BJ (cell line): ENCODE measurements at regions not wholly inside any gene's neighbourhood (a gene's known extent, or its start where the extent isn't known, plus 50 kb on each side); places are given as distances from the start of the nearest gene placed in this dataset.

ENCODE experiments used
- CTCF ChIA-PET: fragments of 350-600 bp; formaldehyde crosslinking; extraction: SDS; loops from one replicate; lab custom pipeline; 2021; ENCODE audit warnings: antibody characterized with exemption, inconsistent platforms; lab: Yijun Ruan, JAX
- POLR2A ChIA-PET: fragments of 300-600 bp; sonication (Branson Sonifier 250); formaldehyde crosslinking; extraction: SDS; loops from one replicate; lab custom pipeline; 2021; ENCODE audit warnings: antibody characterized with exemption; lab: Charles Lee
- DNase-seq: peaks from one replicate; pipeline ENCODE4 v3.0.0-alpha.2; 2011; ENCODE audit warnings: low read depth
- H3K27me3 ChIP-seq: 2 replicates; pipeline ENCODE4 v1.6.0; 2011; ENCODE audit warnings: low read length; ENCODE audit not compliant: control insufficient read depth, insufficient read depth
- H3K36me3 ChIP-seq: 2 replicates; pipeline ENCODE4 v1.5.1; 2011; ENCODE audit warnings: low read length; ENCODE audit not compliant: control insufficient read depth, insufficient read depth
- H3K4me3 ChIP-seq: 2 replicates; pipeline ENCODE4 v1.5.1; 2011; ENCODE audit warnings: low read depth, mild to moderate bottlenecking, control low read depth, low read length
- TF ChIP-seq, protein P1 (sequence below): IDR thresholded peaks from 2 replicates; pipeline ENCODE4 v1.5.1; 2011; ENCODE audit warnings: low read depth, mild to moderate bottlenecking, control low read depth, inconsistent platforms, low read length, moderate library complexity; ENCODE audit not compliant: insufficient read depth

DNA sequence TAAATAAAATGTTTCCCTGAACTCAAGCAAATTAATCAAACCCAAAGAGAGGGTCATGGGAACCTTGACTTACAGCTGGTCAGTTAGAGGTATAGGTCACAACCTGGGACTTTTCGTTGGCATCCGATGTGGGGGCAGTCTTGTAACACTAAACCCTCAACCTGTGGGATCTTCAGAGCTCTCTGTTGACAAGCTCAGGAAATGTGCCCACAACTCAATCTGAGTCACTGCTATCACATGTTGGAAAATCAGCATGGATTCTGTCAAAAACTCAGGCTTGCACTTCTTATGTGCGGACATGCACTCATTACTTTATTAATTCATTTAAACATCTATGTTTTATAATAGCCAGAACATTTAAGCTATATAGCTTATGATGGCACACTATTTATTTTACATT lies 424.6 kb upstream of the SORCS1 start:
- H3K4me3 ChIP-seq: no peak overlapping the region
- H3K27me3 ChIP-seq: no peaks in the 10 kb centered on the region
- no peak for DNase-seq
- TF ChIP-seq, protein P1, sequence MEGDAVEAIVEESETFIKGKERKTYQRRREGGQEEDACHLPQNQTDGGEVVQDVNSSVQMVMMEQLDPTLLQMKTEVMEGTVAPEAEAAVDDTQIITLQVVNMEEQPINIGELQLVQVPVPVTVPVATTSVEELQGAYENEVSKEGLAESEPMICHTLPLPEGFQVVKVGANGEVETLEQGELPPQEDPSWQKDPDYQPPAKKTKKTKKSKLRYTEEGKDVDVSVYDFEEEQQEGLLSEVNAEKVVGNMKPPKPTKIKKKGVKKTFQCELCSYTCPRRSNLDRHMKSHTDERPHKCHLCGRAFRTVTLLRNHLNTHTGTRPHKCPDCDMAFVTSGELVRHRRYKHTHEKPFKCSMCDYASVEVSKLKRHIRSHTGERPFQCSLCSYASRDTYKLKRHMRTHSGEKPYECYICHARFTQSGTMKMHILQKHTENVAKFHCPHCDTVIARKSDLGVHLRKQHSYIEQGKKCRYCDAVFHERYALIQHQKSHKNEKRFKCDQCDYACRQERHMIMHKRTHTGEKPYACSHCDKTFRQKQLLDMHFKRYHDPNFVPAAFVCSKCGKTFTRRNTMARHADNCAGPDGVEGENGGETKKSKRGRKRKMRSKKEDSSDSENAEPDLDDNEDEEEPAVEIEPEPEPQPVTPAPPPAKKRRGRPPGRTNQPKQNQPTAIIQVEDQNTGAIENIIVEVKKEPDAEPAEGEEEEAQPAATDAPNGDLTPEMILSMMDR: no peak
- CTCF ChIA-PET: no interaction called here
- POLR2A ChIA-PET: no interaction called here
- no peaks in the 10 kb centered on the region for H3K36me3 ChIP-seq

DNA sequence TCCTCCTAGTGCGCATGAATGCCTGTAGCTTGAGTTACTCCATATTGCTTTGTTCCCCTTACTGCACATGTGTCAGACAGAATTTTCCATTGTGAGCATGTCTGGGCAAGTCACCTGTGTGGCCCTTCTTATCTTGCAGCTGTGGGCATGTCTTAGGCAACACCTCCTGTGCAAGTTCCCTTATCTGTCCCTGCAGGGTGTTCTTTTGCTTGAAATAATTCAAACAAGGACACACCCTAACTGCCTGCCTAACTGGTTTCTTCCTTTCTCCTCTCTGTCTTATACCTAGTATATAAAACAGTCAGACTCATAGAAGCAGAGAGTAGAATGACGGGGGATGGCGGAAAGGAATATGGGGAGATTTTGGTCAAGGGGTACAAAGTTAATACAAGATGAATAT lies 421.1 kb upstream of the SORCS1 start:
- POLR2A ChIA-PET: no interaction called here

DNA sequence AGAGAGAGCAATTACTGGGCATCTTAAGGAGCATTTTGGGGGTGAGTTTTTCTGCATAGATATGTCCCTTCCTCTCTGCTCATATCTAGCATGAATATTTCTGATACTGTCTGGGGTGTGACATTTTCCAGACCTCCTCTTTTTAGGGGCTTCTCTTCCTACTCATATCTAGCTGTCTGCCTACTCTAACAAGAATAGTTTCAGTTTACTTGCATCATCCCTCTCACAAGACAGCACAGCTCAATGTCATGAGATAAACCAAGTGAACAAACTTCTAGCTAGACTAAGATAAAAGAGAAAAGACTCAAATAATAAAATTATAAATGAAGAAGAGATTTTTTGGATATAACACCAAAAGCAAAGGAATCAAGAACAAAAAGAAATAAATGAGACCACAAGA lies 419.5 kb upstream of the SORCS1 start:
- ChIA-PET POLR2A (no interaction called here), CTCF (interaction anchor here (0.6 kb wide), 1 partner anchor 12 kb away, joined by 3 read pairs; no protein-coding TSS in a partner anchor)
- Histone ChIP-seq H3K27me3 (no peaks in the 10 kb centered on the region), H3K36me3 (no peaks in the 10 kb centered on the region), H3K4me3 (no peak overlapping the region)
- TF ChIP-seq, protein P1: no peak
- DNase-seq: no peak

More for the DNA sequence above, 421.1 kb upstream of the SORCS1 start:
- Histone ChIP-seq H3K36me3 (no peaks in the 10 kb centered on the region), H3K27me3 (no peaks in the 10 kb centered on the region), H3K4me3 (no peak overlapping the region)
- CTCF ChIA-PET: no interaction called here
- no peak for DNase-seq
- TF ChIP-seq, protein P1: no peak

DNA sequence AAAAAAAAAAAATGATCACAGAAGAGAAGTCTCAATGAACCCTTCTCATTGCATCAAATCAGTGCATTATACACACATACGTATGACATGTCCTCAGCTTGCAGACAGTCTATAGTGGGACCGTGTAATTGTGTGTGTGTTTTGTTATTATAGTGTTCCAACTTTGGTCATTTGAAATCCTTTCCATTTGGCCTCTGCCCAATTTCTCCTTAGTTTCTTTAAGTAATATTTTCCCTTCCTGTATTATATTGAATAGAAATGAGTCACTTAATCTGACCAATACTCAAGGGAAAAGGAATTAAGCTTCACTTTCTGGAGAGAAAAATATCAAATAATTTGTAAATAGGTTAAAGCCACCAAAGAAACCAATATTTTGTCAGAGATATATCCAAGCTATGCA lies 415.5 kb upstream of the SORCS1 start:
- ChIA-PET POLR2A (no interaction called here), CTCF (no interaction called here)

DNA sequence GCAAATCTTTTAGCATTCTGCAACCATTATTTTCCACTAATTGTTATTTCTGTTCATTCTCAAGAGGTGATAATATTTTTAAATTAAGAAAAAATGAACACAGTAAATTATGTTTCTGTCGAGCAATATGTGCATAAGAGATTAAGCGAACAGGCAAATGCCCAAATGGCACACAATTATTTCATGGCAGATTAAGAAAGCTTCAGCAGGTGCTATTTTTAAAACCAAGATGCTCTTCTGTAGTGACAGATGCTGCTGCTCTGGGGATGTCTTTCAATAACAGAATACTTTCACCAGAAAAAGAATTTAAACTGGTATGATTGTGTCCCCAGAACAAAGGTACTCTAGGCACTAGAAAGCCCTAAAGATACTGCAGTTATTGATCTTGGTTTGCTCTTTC lies 412.7 kb upstream of the SORCS1 start:
- no peaks in the 10 kb centered on the region for H3K36me3 ChIP-seq
- CTCF ChIA-PET: no interaction called here
- no peak for DNase-seq
- no peaks in the 10 kb centered on the region for H3K27me3 ChIP-seq
- H3K4me3 ChIP-seq: no peak overlapping the region
- POLR2A ChIA-PET: no interaction called here
- TF ChIP-seq, protein P1: no peak

More for the DNA sequence above, 415.5 kb upstream of the SORCS1 start:
- Histone ChIP-seq H3K36me3 (no peaks in the 10 kb centered on the region), H3K27me3 (no peaks in the 10 kb centered on the region), H3K4me3 (no peak overlapping the region)
- TF ChIP-seq, protein P1: no peak
- no peak for DNase-seq
